GM11168 (cell line): ENCODE measurements at regions not wholly inside any gene's neighbourhood (a gene's known extent, or its start where the extent isn't known, plus 50 kb on each side); places are given as distances from the start of the nearest gene placed in this dataset.
"Not testable (repeated sequence)": the region's sequence is repeated elsewhere in the genome, so short reads cannot be mapped to it uniquely, and the experiment has no call there.

Experiments
- in situ Hi-C: fragments of 300-500 bp; cut with MboI; formaldehyde crosslinking; loops from one replicate; pipeline ENCODE4 v1.12.0; 2022; ENCODE audit warnings: low sequenced_read_pairs; ENCODE audit not compliant: unreplicated experiment

- in situ Hi-C loops, result no loop called here
These were observed 711.1 kb upstream of the GOLIM4 start for GRCh38 chr3:168806871-168807270.

GRCh38 chr3:168803536-168803935 lies 707.8 kb upstream of the GOLIM4 start:
- in situ Hi-C loops, result no loop called here

- in situ Hi-C loops, result no loop called here
These were observed 707.0 kb upstream of the GOLIM4 start for GRCh38 chr3:168802766-168803165.

GRCh38 chr3:168801794-168802193 lies 706.1 kb upstream of the GOLIM4 start:
- in situ Hi-C loops, result no loop called here

- in situ Hi-C loops, result no loop called here
These were observed 700.6 kb upstream of the GOLIM4 start for GRCh38 chr3:168796339-168796738.

GRCh38 chr3:168794427-168794826 lies 698.7 kb upstream of the GOLIM4 start:
- in situ Hi-C loops, result no loop called here

GRCh38 chr3:168782193-168782592 lies 686.5 kb upstream of the GOLIM4 start:
- in situ Hi-C loops, result no loop called here

GRCh38 chr3:168779970-168780645 lies 684.4 kb upstream of the GOLIM4 start:
- in situ Hi-C loops, result not testable (repeated sequence)

GRCh38 chr3:168753724-168754123 lies 658.0 kb upstream of the GOLIM4 start:
- in situ Hi-C loops, result no loop called here

GRCh38 chr3:168752339-168752738 lies 656.6 kb upstream of the GOLIM4 start:
- in situ Hi-C loops, result no loop called here

- in situ Hi-C loops, result no loop called here
These were observed 652.0 kb upstream of the GOLIM4 start for GRCh38 chr3:168747697-168748096.

- in situ Hi-C loops, result no loop called here
These were observed 643.0 kb upstream of the GOLIM4 start for GRCh38 chr3:168738527-168739325.

- in situ Hi-C loops, result no loop called here
These were observed 640.5 kb upstream of the GOLIM4 start for GRCh38 chr3:168736202-168736601.

- in situ Hi-C loops, result no loop called here
These were observed 634.3 kb upstream of the GOLIM4 start for GRCh38 chr3:168730073-168730472.

- in situ Hi-C loops, result no loop called here
These were observed 626.4 kb upstream of the GOLIM4 start for GRCh38 chr3:168722091-168722490.

- in situ Hi-C loops, result no loop called here
These were observed 619.0 kb upstream of the GOLIM4 start for GRCh38 chr3:168714609-168715240.

GRCh38 chr3:168709073-168709472 lies 613.3 kb upstream of the GOLIM4 start:
- in situ Hi-C loops, result no loop called here

- in situ Hi-C loops, result no loop called here
These were observed 612.2 kb upstream of the GOLIM4 start for GRCh38 chr3:168707900-168708299.

- in situ Hi-C loops, result no loop called here
These were observed 609.7 kb upstream of the GOLIM4 start for GRCh38 chr3:168705412-168705811.

GRCh38 chr3:168696051-168696450 lies 600.3 kb upstream of the GOLIM4 start:
- in situ Hi-C loops, result no loop called here

GRCh38 chr3:168693870-168694269 lies 598.1 kb upstream of the GOLIM4 start:
- in situ Hi-C loops, result no loop called here
